ENCODE measurements at regions not wholly inside any gene's neighbourhood (a gene's known extent, or its start where the extent isn't known, plus 50 kb on each side); places are given as distances from the start of the nearest gene placed in this dataset.

GRCh38 chr6:80540700-80541099 is 434.2 kb downstream of the BCKDHB start:
- intact Hi-C loops (cut with DNase I) = no loop called here
- H3K36me3 ChIP-seq = no peaks in the 10 kb centered on the region
- no peak overlapping the region for H3K4me3 ChIP-seq
- no peak overlapping the region for H3K27ac ChIP-seq
- H3K4me1 ChIP-seq = no peaks in the 10 kb centered on the region
- H3K9me3 ChIP-seq = no peaks in the 10 kb centered on the region
- TF ChIP-seq CTCF (IDR thresholded peaks at IDR 0.05) = no peak
- TF ChIP-seq POLR2A (IDR thresholded peaks at IDR 0.05) = no peak
- ATAC-seq (no peak), DNase-seq (no peak)
- H3K27me3 ChIP-seq = no peaks in the 10 kb centered on the region
- WGBS (ENCODE audit: insufficient coverage, low coverage, low lambda C conversion rate, missing lambda C conversion rate) = 75% methylated on average over 1 of the region's 1 CpG

GRCh38 chr6:80537118-80537972 is 430.9 kb downstream of the BCKDHB start:
- Histone ChIP-seq H3K36me3 (no peaks in the 10 kb centered on the region), H3K27ac (no peak overlapping the region), H3K27me3 (no peaks in the 10 kb centered on the region), H3K4me3 (no peak overlapping the region), H3K9me3 (no peaks in the 10 kb centered on the region), H3K4me1 (no peaks in the 10 kb centered on the region)
- intact Hi-C loops (cut with DNase I) = no loop called here
- ATAC-seq (no peak), DNase-seq (no peak)
- WGBS (ENCODE audit: insufficient coverage, low coverage, low lambda C conversion rate, missing lambda C conversion rate) = 81% methylated on average over 6 of the region's 6 CpGs
- TF ChIP-seq POLR2A (IDR thresholded peaks at IDR 0.05) = no peak
- no peak for TF ChIP-seq CTCF (IDR thresholded peaks at IDR 0.05)

GRCh38 chr6:80535914-80536565 is 429.6 kb downstream of the BCKDHB start:
- Histone ChIP-seq H3K4me3 (no peak overlapping the region), H3K36me3 (no peaks in the 10 kb centered on the region), H3K27me3 (no peaks in the 10 kb centered on the region), H3K9me3 (no peaks in the 10 kb centered on the region), H3K4me1 (no peaks in the 10 kb centered on the region), H3K27ac (no peak overlapping the region)
- ATAC-seq (no peak), DNase-seq (no peak)
- no peak for TF ChIP-seq CTCF (IDR thresholded peaks at IDR 0.05)
- no peak for TF ChIP-seq POLR2A (IDR thresholded peaks at IDR 0.05)
- 75% methylated on average over 1 of the region's 1 CpG for WGBS (ENCODE audit: insufficient coverage, low coverage, low lambda C conversion rate, missing lambda C conversion rate)
- intact Hi-C loops (cut with DNase I) = no loop called here

- WGBS (ENCODE audit: insufficient coverage, low coverage, low lambda C conversion rate, missing lambda C conversion rate) = 81% methylated on average over 3 of the region's 4 CpGs
- Histone ChIP-seq H3K4me3 (no peak overlapping the region), H3K4me1 (peaks cover 0 to 16% (median 5%) of the 10 kb centered on the region in 4 donors), H3K27me3 (no peaks in the 10 kb centered on the region), H3K27ac (no peak overlapping the region), H3K9me3 (no peaks in the 10 kb centered on the region), H3K36me3 (no peaks in the 10 kb centered on the region)
- ATAC-seq (no peak), DNase-seq (no peak)
- intact Hi-C loops (cut with DNase I) = no loop called here
- TF ChIP-seq POLR2A (IDR thresholded peaks at IDR 0.05) (no peak), CTCF (IDR thresholded peaks at IDR 0.05) (no peak)
These were observed 425.5 kb downstream of the BCKDHB start for GRCh38 chr6:80531681-80532619.
